GM12864 (cell line): ENCODE measurements at regions not wholly inside any gene's neighbourhood (a gene's known extent, or its start where the extent isn't known, plus 50 kb on each side); places are given as distances from the start of the nearest gene placed in this dataset.
"Not testable (repeated sequence)": the region's sequence is repeated elsewhere in the genome, so short reads cannot be mapped to it uniquely, and the experiment has no call there.

Source experiments
- DNase-seq: peaks from one replicate; pipeline ENCODE4 v3.0.0-alpha.2; 2011; ENCODE audit warnings: low read depth
- H3K4me3 ChIP-seq: 2 replicates; pipeline ENCODE4 v1.5.1; 2011; ENCODE audit warnings: mild to moderate bottlenecking, low read depth, low read length, control low read depth
- CTCF ChIP-seq: IDR thresholded peaks from 2 replicates; pipeline ENCODE4 v1.5.1; 2011; ENCODE audit warnings: low read depth, mild to moderate bottlenecking, moderate library complexity, low read length, control low read depth, inconsistent platforms; ENCODE audit errors: missing control alignments

DNA sequence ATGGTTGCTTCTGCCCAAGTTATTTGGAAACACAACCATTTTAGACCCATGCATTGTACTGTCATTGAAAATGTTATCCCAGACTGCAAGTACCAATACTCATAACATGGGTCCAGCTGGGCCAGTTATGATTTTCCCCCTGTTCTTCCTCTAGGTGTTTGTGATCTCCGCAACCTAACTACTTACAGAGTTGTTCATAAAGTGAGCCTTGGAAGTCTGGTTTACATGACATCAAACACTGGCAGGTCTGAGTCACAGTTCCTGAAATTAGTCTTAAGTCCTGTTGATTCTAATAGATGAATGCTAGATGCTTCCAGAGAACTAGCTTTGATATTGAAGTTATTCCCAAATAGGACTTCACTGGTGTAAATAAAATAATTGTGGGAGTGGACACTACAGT lies 487.0 kb downstream of the MED13L start:
- TF ChIP-seq CTCF = no peak
- no peak for DNase-seq
- H3K4me3 ChIP-seq = no peak overlapping the region

GRCh38 chr12:115786490-115786889 lies 491.0 kb downstream of the MED13L start:
- DNase-seq, H3K4me3 ChIP-seq: not testable (repeated sequence)

GRCh38 chr12:115785548-115785947 lies 491.9 kb downstream of the MED13L start:
- no peak for DNase-seq
- H3K4me3 ChIP-seq = no peak overlapping the region
- no peak for TF ChIP-seq CTCF

DNA sequence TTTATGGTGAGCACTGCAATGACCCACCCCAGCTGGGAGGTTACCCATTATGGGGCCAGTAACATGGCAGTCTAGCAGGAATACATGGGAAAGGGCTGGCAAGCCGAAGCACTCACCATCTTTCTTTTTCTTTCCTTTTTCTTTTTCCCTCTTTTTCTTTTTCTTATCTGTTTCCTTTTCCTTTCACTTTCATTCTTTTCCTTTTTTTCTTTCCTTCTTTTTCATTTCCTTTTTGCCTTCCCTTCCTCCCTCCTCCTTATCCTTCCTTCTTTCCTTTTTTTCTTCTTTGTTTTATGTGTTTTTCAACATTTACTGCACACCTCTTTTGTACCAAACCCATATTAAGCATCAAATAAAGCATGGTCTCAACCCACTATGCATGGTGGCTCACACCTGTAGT lies 501.1 kb downstream of the MED13L start:
- TF ChIP-seq CTCF = no peak
- H3K4me3 ChIP-seq = no peak overlapping the region
- no peak for DNase-seq

- no peak overlapping the region for H3K4me3 ChIP-seq
- no peak for DNase-seq
- TF ChIP-seq CTCF = no peak
Observed at GRCh38 chr12:115774148-115774895, 503.2 kb downstream of the MED13L start.

- no peak overlapping the region for H3K4me3 ChIP-seq
- DNase-seq = no peak
- TF ChIP-seq CTCF = no peak
Observed at GRCh38 chr12:115771601-115772000, 505.9 kb downstream of the MED13L start.

DNA sequence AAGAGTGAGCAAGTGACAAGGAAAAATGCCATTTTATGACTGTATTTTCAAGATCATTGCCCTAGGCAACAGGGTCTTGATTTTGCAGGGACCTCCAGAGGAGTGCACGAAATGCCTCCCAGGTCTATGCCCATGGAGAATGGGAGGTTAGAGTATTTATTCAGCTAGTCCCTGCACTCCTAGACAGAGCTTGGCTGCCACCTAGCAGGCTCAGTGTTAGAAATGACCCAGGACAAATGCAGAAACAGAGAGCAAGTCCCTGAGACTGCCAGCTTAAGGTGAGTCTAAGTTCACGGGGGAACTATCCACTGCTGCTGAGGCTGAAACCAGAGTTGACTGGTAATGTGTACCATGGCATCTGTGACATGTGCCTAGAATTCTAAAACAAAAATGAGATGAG lies 506.4 kb downstream of the MED13L start:
- DNase-seq = no peak

More for the DNA sequence above, 506.4 kb downstream of the MED13L start:
- H3K4me3 ChIP-seq = no peak overlapping the region
- no peak for TF ChIP-seq CTCF
